GM23338 (cell line): ENCODE measurements at regions not wholly inside any gene's neighbourhood (a gene's known extent, or its start where the extent isn't known, plus 50 kb on each side); places are given as distances from the start of the nearest gene placed in this dataset.

Experiments
- ATAC-seq: fragments of 200-7000 bp; cut with Tn5 transposase; 3 replicates; pipeline ENCODE4 v1.9.1; 2020
- DNase-seq: peaks from one replicate; pipeline ENCODE4 v3.0.0-alpha.2; 2015; ENCODE audit warnings: low spot score
- H2AFZ ChIP-seq: fragments of 200-600 bp; sonication (generic); 2 replicates; pipeline ENCODE4 v1.8.0; 2016; ENCODE audit warnings: antibody characterized with exemption, mild to moderate bottlenecking, moderate library complexity
- H3F3A ChIP-seq: fragments of 200-600 bp; sonication (generic); replicated peaks from 2 replicates; pipeline ENCODE4 v1.8.0; 2017; ENCODE audit warnings: antibody characterized with exemption, mixed run types, low read depth
- H3K27ac ChIP-seq: fragments of 200-600 bp; sonication (generic); 2 replicates; pipeline ENCODE4 v1.6.1; 2016; ENCODE audit warnings: low read depth
- H3K27me3 ChIP-seq: fragments of 200-600 bp; sonication (generic); 2 replicates; pipeline ENCODE4 v1.8.0; 2016; ENCODE audit warnings: mild to moderate bottlenecking, mixed run types, moderate library complexity; ENCODE audit not compliant: insufficient read depth
- H3K36me3 ChIP-seq: fragments of 200-600 bp; sonication (generic); 2 replicates; pipeline ENCODE4 v1.8.0; 2016; ENCODE audit warnings: mild to moderate bottlenecking; ENCODE audit not compliant: insufficient read depth
- H3K4me1 ChIP-seq: fragments of 200-600 bp; sonication (generic); 2 replicates; pipeline ENCODE4 v1.8.0; 2016; ENCODE audit warnings: mild to moderate bottlenecking, moderate library complexity; ENCODE audit not compliant: insufficient read depth
- H3K4me2 ChIP-seq: fragments of 200-600 bp; sonication (generic); 2 replicates; pipeline ENCODE4 v1.7.1; 2017; ENCODE audit warnings: mixed run types
- H3K4me3 ChIP-seq: fragments of 200-600 bp; sonication (generic); 2 replicates; pipeline ENCODE4 v1.6.1; 2016; ENCODE audit warnings: mixed run types
- H3K79me2 ChIP-seq: fragments of 200-600 bp; sonication (generic); replicated peaks from 2 replicates; pipeline ENCODE4 v1.8.0; 2017; ENCODE audit warnings: mild to moderate bottlenecking; ENCODE audit not compliant: insufficient read depth
- H3K9me2 ChIP-seq: fragments of 200-600 bp; sonication (generic); 2 replicates; pipeline ENCODE4 v1.8.0; 2017; ENCODE audit not compliant: insufficient read depth
- H4K20me1 ChIP-seq: fragments of 200-600 bp; sonication (generic); replicated peaks from 2 replicates; pipeline ENCODE4 v1.8.0; 2017; ENCODE audit warnings: mild to moderate bottlenecking; ENCODE audit not compliant: insufficient read depth
- H3K27ac Mint-ChIP-seq: 2 replicates; pipeline ENCODE4 v1.8.0; 2020; ENCODE audit warnings: inconsistent platforms, mild to moderate bottlenecking, moderate library complexity, mixed read lengths
- H3K27me3 Mint-ChIP-seq: 3 replicates; pipeline ENCODE4 v1.8.0; 2022; ENCODE audit warnings: low read depth, mild to moderate bottlenecking, moderate library complexity, mixed read lengths, inconsistent platforms; ENCODE audit not compliant: insufficient read depth, poor library complexity
- H3K36me3 Mint-ChIP-seq: 3 replicates; pipeline ENCODE4 v1.8.0; 2021; ENCODE audit warnings: low read depth, mild to moderate bottlenecking, inconsistent platforms, moderate library complexity, mixed read lengths
- H3K4me1 Mint-ChIP-seq: 3 replicates; pipeline ENCODE4 v1.8.0; 2020; ENCODE audit warnings: mild to moderate bottlenecking, inconsistent platforms, mixed read lengths
- H3K4me3 Mint-ChIP-seq: 3 replicates; pipeline ENCODE4 v1.8.0; 2021; ENCODE audit warnings: moderate library complexity, mild to moderate bottlenecking, inconsistent platforms, mixed read lengths
- H3K9me3 Mint-ChIP-seq: 3 replicates; pipeline ENCODE4 v1.8.0; 2020; ENCODE audit warnings: moderate library complexity, mild to moderate bottlenecking, inconsistent platforms, mixed read lengths
- CREB1 ChIP-seq: fragments of 250-450 bp; sonication (Bioruptor Pico); IDR thresholded peaks from 2 replicates; pipeline ENCODE4 v1.5.0; 2020; ENCODE audit warnings: low read depth, mild to moderate bottlenecking, moderate library complexity
- CTCF ChIP-seq, 2 experiments: fragments of 200-600 bp in 1 of 2; sonication (generic) in 1 of 2; conservative IDR thresholded peaks; 2 replicates each; pipeline versions ENCODE4 v1.5.1 to v1.6.1; 2016 to 2017; ENCODE audit warnings: antibody characterized with exemption in 2 of 2, low read depth in 2 of 2, mild to moderate bottlenecking in 2 of 2, moderate library complexity in 1 of 2
- ETS1 ChIP-seq: IDR thresholded peaks from 2 replicates; pipeline ENCODE4 v1.6.1; 2016; ENCODE audit warnings: antibody characterized with exemption
- EZH2 ChIP-seq: fragments of 200-600 bp; sonication (generic); IDR thresholded peaks from one replicate; pipeline ENCODE4 v1.8.0; 2017; ENCODE audit warnings: antibody characterized with exemption, mild to moderate bottlenecking, low read depth; ENCODE audit not compliant: unreplicated experiment
- EZH2phosphoT487 ChIP-seq: fragments of 200-600 bp; sonication (generic); IDR thresholded peaks from one replicate; pipeline ENCODE4 v1.8.1; 2018; ENCODE audit warnings: antibody characterized with exemption; ENCODE audit not compliant: unreplicated experiment
- NANOG ChIP-seq: IDR thresholded peaks from 2 replicates; pipeline ENCODE4 v1.6.1; 2016; ENCODE audit warnings: antibody characterized with exemption, borderline replicate concordance
- POLR2AphosphoS5 ChIP-seq: IDR thresholded peaks from 2 replicates; pipeline ENCODE4 v1.6.1; 2016; ENCODE audit warnings: antibody characterized with exemption, low read depth
- STAT1 ChIP-seq: IDR thresholded peaks from one replicate; pipeline ENCODE4 v1.6.1; 2016; ENCODE audit warnings: antibody characterized with exemption; ENCODE audit not compliant: unreplicated experiment
- ZNF114 ChIP-seq: fragments of 250-450 bp; sonication (Bioruptor Pico); IDR thresholded peaks from 2 replicates; pipeline ENCODE4 v1.5.0; 2020; ENCODE audit warnings: mild to moderate bottlenecking, moderate library complexity
- ZNF331 ChIP-seq: fragments of 250-450 bp; sonication (Bioruptor Pico); IDR thresholded peaks from 2 replicates; pipeline ENCODE4 v1.5.0; 2020; ENCODE audit warnings: low read depth, mild to moderate bottlenecking, moderate library complexity
- ZNF462 ChIP-seq: fragments of 250-450 bp; sonication (Bioruptor Pico); IDR thresholded peaks from 2 replicates; pipeline ENCODE4 v1.5.0; 2020; ENCODE audit warnings: mild to moderate bottlenecking, moderate library complexity
- TF ChIP-seq, protein P1 (sequence below): IDR thresholded peaks from one replicate; pipeline ENCODE4 v1.6.1; 2018; ENCODE audit warnings: antibody characterized with exemption; ENCODE audit not compliant: unreplicated experiment

GRCh38 chr4:22991576-22991975 is 298.8 kb downstream of the GBA3 start:
- no peak for TF ChIP-seq STAT1
- no peak for TF ChIP-seq NANOG
- no peak for TF ChIP-seq ETS1
- TF ChIP-seq EZH2 = no peak
- TF ChIP-seq CREB1 (CRISPR knock-in tag) = no peak
- no peak for TF ChIP-seq POLR2AphosphoS5
- TF ChIP-seq ZNF331 (CRISPR knock-in tag) = no peak
- TF ChIP-seq, protein P1, sequence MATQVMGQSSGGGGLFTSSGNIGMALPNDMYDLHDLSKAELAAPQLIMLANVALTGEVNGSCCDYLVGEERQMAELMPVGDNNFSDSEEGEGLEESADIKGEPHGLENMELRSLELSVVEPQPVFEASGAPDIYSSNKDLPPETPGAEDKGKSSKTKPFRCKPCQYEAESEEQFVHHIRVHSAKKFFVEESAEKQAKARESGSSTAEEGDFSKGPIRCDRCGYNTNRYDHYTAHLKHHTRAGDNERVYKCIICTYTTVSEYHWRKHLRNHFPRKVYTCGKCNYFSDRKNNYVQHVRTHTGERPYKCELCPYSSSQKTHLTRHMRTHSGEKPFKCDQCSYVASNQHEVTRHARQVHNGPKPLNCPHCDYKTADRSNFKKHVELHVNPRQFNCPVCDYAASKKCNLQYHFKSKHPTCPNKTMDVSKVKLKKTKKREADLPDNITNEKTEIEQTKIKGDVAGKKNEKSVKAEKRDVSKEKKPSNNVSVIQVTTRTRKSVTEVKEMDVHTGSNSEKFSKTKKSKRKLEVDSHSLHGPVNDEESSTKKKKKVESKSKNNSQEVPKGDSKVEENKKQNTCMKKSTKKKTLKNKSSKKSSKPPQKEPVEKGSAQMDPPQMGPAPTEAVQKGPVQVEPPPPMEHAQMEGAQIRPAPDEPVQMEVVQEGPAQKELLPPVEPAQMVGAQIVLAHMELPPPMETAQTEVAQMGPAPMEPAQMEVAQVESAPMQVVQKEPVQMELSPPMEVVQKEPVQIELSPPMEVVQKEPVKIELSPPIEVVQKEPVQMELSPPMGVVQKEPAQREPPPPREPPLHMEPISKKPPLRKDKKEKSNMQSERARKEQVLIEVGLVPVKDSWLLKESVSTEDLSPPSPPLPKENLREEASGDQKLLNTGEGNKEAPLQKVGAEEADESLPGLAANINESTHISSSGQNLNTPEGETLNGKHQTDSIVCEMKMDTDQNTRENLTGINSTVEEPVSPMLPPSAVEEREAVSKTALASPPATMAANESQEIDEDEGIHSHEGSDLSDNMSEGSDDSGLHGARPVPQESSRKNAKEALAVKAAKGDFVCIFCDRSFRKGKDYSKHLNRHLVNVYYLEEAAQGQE = no peak
- TF ChIP-seq ZNF462 (CRISPR knock-in tag) = no peak
- TF ChIP-seq ZNF114 (CRISPR knock-in tag) = no peak
- TF ChIP-seq CTCF (conservative IDR thresholded peaks at IDR 0.05; ENCODE audit: low read depth in 2 of 2) = no peak
- TF ChIP-seq EZH2phosphoT487 = no peak
- Histone ChIP-seq H3K9me2 (peaks cover 6% of the 10 kb centered on the region), H3K79me2 (no peaks in the 10 kb centered on the region), H3K4me2 (no peak overlapping the region), H3K27ac (no peak overlapping the region), H3K4me3 (no peak overlapping the region), H2AFZ (no peak overlapping the region), H3K4me1 (no peaks in the 10 kb centered on the region), H3K36me3 (no peaks in the 10 kb centered on the region), H4K20me1 (no peaks in the 10 kb centered on the region), H3F3A (no peaks in the 10 kb centered on the region), H3K27me3 (no peaks in the 10 kb centered on the region)
- H3K4me1 Mint-ChIP-seq = no peaks in the 10 kb centered on the region
- H3K4me3 Mint-ChIP-seq = no peak overlapping the region
- H3K9me3 Mint-ChIP-seq = no peaks in the 10 kb centered on the region
- no peak for ATAC-seq
- H3K27ac Mint-ChIP-seq = no peak overlapping the region
- H3K36me3 Mint-ChIP-seq = no peaks in the 10 kb centered on the region
- H3K27me3 Mint-ChIP-seq = no peaks in the 10 kb centered on the region
- no peak for DNase-seq
